Loucy (cell line): ENCODE measurements at regions not wholly inside any gene's neighbourhood (a gene's known extent, or its start where the extent isn't known, plus 50 kb on each side); places are given as distances from the start of the nearest gene placed in this dataset.

ENCODE experiments used
- CTCF ChIP-seq: fragments of 200-600 bp; sonication (generic); conservative IDR thresholded peaks from 2 replicates; pipeline ENCODE4 v1.5.1; 2014; ENCODE audit warnings: mild to moderate bottlenecking, antibody characterized with exemption, low read length
- EZH2phosphoT487 ChIP-seq: fragments of 200-600 bp; IDR thresholded peaks from 2 replicates; pipeline ENCODE4 v1.6.1; 2018; ENCODE audit warnings: antibody characterized with exemption, mild to moderate bottlenecking, moderate library complexity, borderline replicate concordance

DNA sequence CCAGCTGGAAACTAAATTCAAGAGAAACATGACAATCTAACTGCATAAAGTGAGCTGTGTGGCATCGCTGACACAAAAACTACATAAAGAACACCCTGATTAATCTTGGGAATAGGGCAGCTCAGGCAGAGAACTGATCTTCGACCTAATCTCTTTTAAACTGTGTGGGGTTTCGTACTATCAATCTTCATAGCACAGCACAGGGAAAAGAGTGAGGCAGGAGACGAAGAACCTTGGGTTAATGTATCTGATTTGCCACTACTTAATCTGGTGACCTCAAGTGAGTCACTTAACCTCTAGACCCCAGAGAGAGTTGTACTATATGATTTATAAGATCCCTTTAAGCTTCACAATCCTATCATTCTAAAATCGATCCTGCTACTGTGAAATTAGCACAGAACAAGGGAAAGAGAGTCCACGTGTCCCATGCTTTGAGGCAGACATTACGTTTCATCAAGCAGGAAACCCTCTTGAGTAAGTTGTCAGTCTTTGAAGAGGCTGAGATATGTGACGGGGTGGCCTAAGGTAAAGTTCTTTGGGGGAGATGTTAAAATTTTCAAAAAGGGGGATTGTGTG is 519.7 kb downstream of the SOCS6 start:
- TF ChIP-seq CTCF (no peak), EZH2phosphoT487 (no peak)
